ENCODE measurements at regions not wholly inside any gene's neighbourhood (a gene's known extent, or its start where the extent isn't known, plus 50 kb on each side); places are given as distances from the start of the nearest gene placed in this dataset.

- no peak for TF ChIP-seq ETV6 (IDR thresholded peaks at IDR 0.05; ENCODE audit: borderline replicate concordance in 1 of 2, low read depth in 2 of 2, low read length in 1 of 2)
- TF ChIP-seq ETV6 (CRISPR knock-in tag; IDR thresholded peaks at IDR 0.05; ENCODE audit: borderline replicate concordance): no peak
- TF ChIP-seq MYBL2 (IDR thresholded peaks at IDR 0.05; ENCODE audit: low read depth): no peak
- no peak for TF ChIP-seq MYBL2 (CRISPR knock-in tag; IDR thresholded peaks at IDR 0.05; ENCODE audit: borderline replicate concordance)
- TF ChIP-seq SAP30 (IDR thresholded peaks at IDR 0.05; ENCODE audit: borderline replicate concordance, insufficient read depth, low read depth, low read length, poor library complexity, severe bottlenecking): no peak
- no peak for TF ChIP-seq ZNF318 (IDR thresholded peaks at IDR 0.05; ENCODE audit: borderline replicate concordance in 1 of 2, low read depth in 1 of 2)
- TF ChIP-seq ESRRA (IDR thresholded peaks at IDR 0.05; ENCODE audit: borderline replicate concordance, low read depth): no peak
These were observed 110.9 kb upstream of the COPS8 start (continued) for GRCh38 chr2:236974752-236975151.

All from K562 (cell line).